ENCODE measurements at regions not wholly inside any gene's neighbourhood (a gene's known extent, or its start where the extent isn't known, plus 50 kb on each side); places are given as distances from the start of the nearest gene placed in this dataset.

DNA sequence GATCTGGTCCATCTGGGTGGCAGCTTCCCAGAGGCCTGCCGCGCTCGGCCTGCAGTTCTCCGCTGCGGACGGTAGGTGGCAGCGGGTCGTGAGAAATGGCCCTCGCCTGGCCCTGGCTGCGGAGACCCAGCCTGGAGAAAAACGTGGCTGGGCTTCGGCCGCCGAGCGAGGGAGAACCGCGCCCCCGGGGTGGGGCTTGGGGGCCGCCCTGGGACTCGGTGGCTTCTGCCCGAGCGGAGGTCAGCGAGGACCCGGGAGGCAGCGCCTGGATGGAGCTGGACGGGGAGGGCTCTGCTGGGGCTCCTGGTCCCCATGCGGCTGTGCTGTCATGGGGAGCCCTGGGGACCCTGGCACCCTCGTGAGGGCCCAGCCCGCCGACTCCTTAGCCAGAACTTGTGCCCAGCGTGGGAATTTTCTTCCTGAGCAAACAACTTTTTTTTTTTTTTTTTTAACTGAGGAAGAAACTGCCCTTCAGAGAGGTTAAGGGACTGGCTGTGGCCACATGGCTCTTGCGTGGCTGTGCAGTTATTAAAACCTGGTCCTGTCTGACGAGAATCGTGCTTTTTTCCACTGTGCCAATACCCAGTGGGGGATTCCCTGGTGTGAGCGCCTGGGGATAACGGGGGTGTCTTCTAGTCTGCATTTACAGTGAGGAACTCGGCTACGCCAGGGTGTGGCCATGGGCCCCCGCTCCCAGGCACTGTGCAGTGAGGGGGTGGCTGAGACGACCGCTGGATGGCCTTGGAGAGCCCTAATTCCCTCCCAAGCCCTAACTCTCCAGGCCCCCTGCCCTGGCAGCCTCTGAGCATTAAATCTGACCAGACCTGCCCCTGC lies 535.6 kb downstream of the INSC start:
- in situ Hi-C loops (cut with HindIII; ENCODE audit: low pct_unique_long_range_greater_than_20kb, low sequenced_read_pairs) (no loop called here), intact Hi-C loops (cut with micrococcal nuclease; ENCODE audit: unreplicated experiment) (loop anchor here (5.0 kb wide), 1 partner anchor 962 kb away; no protein-coding TSS in a partner anchor)
- H3K4me1 ChIP-seq (ENCODE audit: control insufficient read depth, insufficient read depth, low read length): no peaks in the 10 kb centered on the region; the same call in 1 of the 2 replicates
- peak; percentile 99 for ATAC-seq
- H3K9me3 ChIP-seq (ENCODE audit: control insufficient read depth, insufficient read depth, low read depth, low read length): no peaks in the 10 kb centered on the region
- BruUV-seq (replicated peaks): no TSS peak
- ChIA-PET CTCF (interaction anchor here (0.7 to 1.9 kb wide), 3 partner anchors 13 to 964 kb away, joined by 3 to 7 read pairs (median 3); no protein-coding TSS in a partner anchor), POLR2A (no interaction called here)
- DNase-seq (ENCODE audit: low read depth, low spot score): peak; percentile 36
- peak overlapping the region; percentile 79 for H3K27ac ChIP-seq (ENCODE audit: low read length)
- H3K4me3 ChIP-seq (ENCODE audit: low read depth in 2 of 2, low read length in 2 of 2): peak overlapping the region; percentile 43 to 56
- H3K27me3 ChIP-seq (ENCODE audit: control insufficient read depth, insufficient read depth, low read length): no peaks in the 10 kb centered on the region
- no peaks in the 10 kb centered on the region for H3K36me3 ChIP-seq (ENCODE audit: control insufficient read depth, insufficient read depth, low read length)
- TF ChIP-seq, protein P1, sequence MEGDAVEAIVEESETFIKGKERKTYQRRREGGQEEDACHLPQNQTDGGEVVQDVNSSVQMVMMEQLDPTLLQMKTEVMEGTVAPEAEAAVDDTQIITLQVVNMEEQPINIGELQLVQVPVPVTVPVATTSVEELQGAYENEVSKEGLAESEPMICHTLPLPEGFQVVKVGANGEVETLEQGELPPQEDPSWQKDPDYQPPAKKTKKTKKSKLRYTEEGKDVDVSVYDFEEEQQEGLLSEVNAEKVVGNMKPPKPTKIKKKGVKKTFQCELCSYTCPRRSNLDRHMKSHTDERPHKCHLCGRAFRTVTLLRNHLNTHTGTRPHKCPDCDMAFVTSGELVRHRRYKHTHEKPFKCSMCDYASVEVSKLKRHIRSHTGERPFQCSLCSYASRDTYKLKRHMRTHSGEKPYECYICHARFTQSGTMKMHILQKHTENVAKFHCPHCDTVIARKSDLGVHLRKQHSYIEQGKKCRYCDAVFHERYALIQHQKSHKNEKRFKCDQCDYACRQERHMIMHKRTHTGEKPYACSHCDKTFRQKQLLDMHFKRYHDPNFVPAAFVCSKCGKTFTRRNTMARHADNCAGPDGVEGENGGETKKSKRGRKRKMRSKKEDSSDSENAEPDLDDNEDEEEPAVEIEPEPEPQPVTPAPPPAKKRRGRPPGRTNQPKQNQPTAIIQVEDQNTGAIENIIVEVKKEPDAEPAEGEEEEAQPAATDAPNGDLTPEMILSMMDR (IDR thresholded peaks at IDR 0.05): peak; percentile 96
- TF ChIP-seq POLR2AphosphoS5 (IDR thresholded peaks at IDR 0.05; ENCODE audit: low read depth, low read length): peak; percentile 34; the same call in 1 of the 2 replicates
- TF ChIP-seq SIN3A (IDR thresholded peaks at IDR 0.05; ENCODE audit: borderline replicate concordance, insufficient read depth, low read depth, low read length): 0 out of 2 replicates have a peak, but pooled peaks have one; percentile 32
- no peak for TF ChIP-seq TCF7L2 (IDR thresholded peaks at IDR 0.05; ENCODE audit: low read depth, low read length)

DNA sequence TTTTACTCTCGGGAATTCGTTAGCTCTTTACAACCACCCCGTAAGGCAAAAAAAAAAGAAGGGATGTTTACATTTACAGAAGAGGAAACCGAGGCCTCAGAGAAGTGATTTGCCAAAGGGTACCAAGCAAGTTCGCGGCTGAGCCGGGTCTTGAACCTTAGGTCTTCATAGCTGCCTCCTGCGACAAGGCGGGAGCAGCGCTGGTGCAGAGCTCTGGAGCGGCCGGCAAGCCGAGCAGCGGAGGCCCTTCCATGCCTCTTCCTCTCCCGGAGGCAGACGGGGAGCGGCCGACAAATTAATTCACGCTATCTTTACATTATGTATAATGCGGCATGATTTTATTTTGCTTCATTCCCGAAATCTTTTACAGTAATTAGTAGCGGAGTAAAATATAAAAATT lies 536.3 kb downstream of the INSC start:
- in situ Hi-C loops (cut with HindIII; ENCODE audit: low pct_unique_long_range_greater_than_20kb, low sequenced_read_pairs) (no loop called here), intact Hi-C loops (cut with micrococcal nuclease; ENCODE audit: unreplicated experiment) (loop anchor here (5.0 kb wide), 1 partner anchor 961 kb away; no protein-coding TSS in a partner anchor)
- no peak for ATAC-seq
- Histone ChIP-seq H3K27me3 (ENCODE audit: control insufficient read depth, insufficient read depth, low read length) (no peaks in the 10 kb centered on the region), H3K27ac (ENCODE audit: low read length) (no peak overlapping the region), H3K4me3 (ENCODE audit: low read depth in 2 of 2, low read length in 2 of 2) (no peak overlapping the region), H3K4me1 (ENCODE audit: control insufficient read depth, insufficient read depth, low read length) (no peaks in the 10 kb centered on the region; the same call in 1 of the 2 replicates), H3K36me3 (ENCODE audit: control insufficient read depth, insufficient read depth, low read length) (no peaks in the 10 kb centered on the region), H3K9me3 (ENCODE audit: control insufficient read depth, insufficient read depth, low read depth, low read length) (no peaks in the 10 kb centered on the region)
- no TSS peak for BruUV-seq (replicated peaks)
- ChIA-PET POLR2A (no interaction called here), CTCF (interaction anchor here (1.9 kb wide), 1 partner anchor 963 kb away, joined by 7 read pairs; no protein-coding TSS in a partner anchor)
- TF ChIP-seq SIN3A (IDR thresholded peaks at IDR 0.05; ENCODE audit: borderline replicate concordance, insufficient read depth, low read depth, low read length): no peak
- TF ChIP-seq POLR2AphosphoS5 (IDR thresholded peaks at IDR 0.05; ENCODE audit: low read depth, low read length): no peak
- TF ChIP-seq REST (IDR thresholded peaks at IDR 0.05; ENCODE audit: insufficient read depth in 1 of 2, low read depth in 2 of 2, low read length in 1 of 2): no peak
- TF ChIP-seq TCF7L2 (IDR thresholded peaks at IDR 0.05; ENCODE audit: low read depth, low read length): no peak
- TF ChIP-seq, protein P1 (IDR thresholded peaks at IDR 0.05): no peak
- DNase-seq (ENCODE audit: low read depth, low spot score): no peak

All from Panc1 (cell line).